Endodermal cell (in vitro differentiated cells): ENCODE measurements at regions not wholly inside any gene's neighbourhood (a gene's known extent, or its start where the extent isn't known, plus 50 kb on each side); places are given as distances from the start of the nearest gene placed in this dataset.

Experiments used
- DNase-seq: peaks from one replicate; pipeline ENCODE4 v3.0.0-alpha.2; 2017
- H3K27ac ChIP-seq: 2 replicates; pipeline ENCODE4 v1.5.1; 2013; ENCODE audit warnings: mild to moderate bottlenecking, low read depth, low read length, moderate library complexity
- H3K27me3 ChIP-seq: 2 replicates; pipeline ENCODE4 v1.6.1; 2013; ENCODE audit warnings: mild to moderate bottlenecking, low read length, moderate library complexity; ENCODE audit not compliant: insufficient read depth, control insufficient read depth, poor library complexity, severe bottlenecking
- H3K36me3 ChIP-seq: 2 replicates; pipeline ENCODE4 v1.7.0; 2013; ENCODE audit warnings: mild to moderate bottlenecking, low read length, moderate library complexity; ENCODE audit not compliant: control insufficient read depth, insufficient read depth
- H3K4me1 ChIP-seq: one replicate; pipeline ENCODE4 v1.7.0; 2013; ENCODE audit warnings: low read length; ENCODE audit not compliant: control insufficient read depth, insufficient read depth
- H3K4me3 ChIP-seq: 2 replicates; pipeline ENCODE4 v1.5.1; 2013; ENCODE audit warnings: mild to moderate bottlenecking, low read length, moderate library complexity
- H3K9ac ChIP-seq: 2 replicates; pipeline ENCODE4 v1.6.1; 2013; ENCODE audit warnings: mild to moderate bottlenecking, low read length, moderate library complexity; ENCODE audit not compliant: poor library complexity, severe bottlenecking; ENCODE audit errors: extremely low read depth
- H3K9me3 ChIP-seq: 2 replicates; pipeline ENCODE4 v1.6.1; 2013; ENCODE audit warnings: mild to moderate bottlenecking, low read length, moderate library complexity; ENCODE audit not compliant: control insufficient read depth
- H3K27ac Mint-ChIP-seq: 2 replicates; pipeline ENCODE4 v1.8.0; 2020; ENCODE audit warnings: mixed read lengths
- H3K27me3 Mint-ChIP-seq: 2 replicates; pipeline ENCODE4 v1.8.0; 2021; ENCODE audit warnings: mild to moderate bottlenecking, mixed read lengths; ENCODE audit not compliant: insufficient read depth
- H3K36me3 Mint-ChIP-seq: 2 replicates; pipeline ENCODE4 v1.8.0; 2020; ENCODE audit warnings: low read depth, mixed read lengths
- H3K4me1 Mint-ChIP-seq: 2 replicates; pipeline ENCODE4 v1.8.0; 2020; ENCODE audit warnings: mixed read lengths
- H3K4me3 Mint-ChIP-seq: 2 replicates; pipeline ENCODE4 v1.8.0; 2020; ENCODE audit warnings: mild to moderate bottlenecking, moderate library complexity, mixed read lengths
- H3K9me3 Mint-ChIP-seq: 2 replicates; pipeline ENCODE4 v1.8.0; 2020; ENCODE audit warnings: mild to moderate bottlenecking, mixed read lengths
- CTCF ChIP-seq: fragments of 200-600 bp; sonication (generic); conservative IDR thresholded peaks from 2 replicates; pipeline ENCODE4 v1.5.0; 2021; ENCODE audit warnings: antibody characterized with exemption, mild to moderate bottlenecking
- WGBS, 2 experiments: methylation state at CpG; one replicate each; pipeline versions ENCODE4 v1.1.5 to v1.1.7; 2013; ENCODE audit warnings: missing lambda C conversion rate in 2 of 2, mixed read lengths in 1 of 2; ENCODE audit not compliant: insufficient coverage in 1 of 2, insufficient read length in 1 of 2; 5-methylcytosine and 5-hydroxymethylcytosine counted together

DNA sequence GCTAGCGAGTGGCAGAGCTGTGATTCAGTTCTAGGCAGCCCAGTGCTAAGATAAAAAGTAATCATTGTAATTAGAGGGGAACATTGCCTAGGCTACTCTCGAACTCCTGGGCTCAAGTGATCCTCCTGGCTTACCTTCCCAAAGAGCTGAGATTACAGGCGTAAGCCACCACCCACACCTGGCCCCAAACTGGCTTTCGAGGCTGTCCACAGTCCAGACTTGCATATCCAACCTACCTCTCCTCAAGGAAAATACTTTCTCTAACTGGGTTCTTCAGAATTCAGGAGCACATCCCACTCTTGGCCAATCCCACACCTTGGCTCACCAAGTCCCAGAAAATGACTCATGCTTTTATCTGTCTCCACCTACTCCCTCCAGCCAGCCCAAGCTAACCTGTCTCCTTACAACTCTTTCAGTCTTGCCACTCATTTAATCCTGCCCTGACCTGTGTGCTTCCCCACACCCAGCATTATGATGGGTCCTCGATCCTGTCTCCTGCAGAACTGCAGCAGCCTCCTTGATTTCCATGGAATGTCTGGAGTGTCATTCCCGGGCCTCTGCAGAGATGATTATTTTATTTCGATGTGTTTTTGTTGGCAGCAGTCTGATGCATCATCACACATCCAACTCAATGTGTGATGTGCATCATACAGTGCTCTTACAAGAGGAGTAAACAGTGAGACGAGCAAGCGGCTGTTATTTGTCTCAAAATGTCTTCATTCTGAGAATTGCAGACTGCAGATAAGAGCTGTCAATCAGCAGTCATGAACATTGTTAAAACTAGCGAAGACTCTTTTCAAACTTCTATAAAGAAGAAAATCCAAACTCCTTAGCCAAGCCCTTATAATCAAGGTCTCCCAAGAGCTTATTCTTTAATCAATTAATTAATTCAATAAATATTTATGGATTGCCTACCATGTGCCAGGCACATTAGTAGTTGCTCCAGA, 167.3 kb downstream of the SEC61B start:
- Histone ChIP-seq H3K36me3 (no peaks in the 10 kb centered on the region), H3K9me3 (no peaks in the 10 kb centered on the region), H3K27me3 (no peaks in the 10 kb centered on the region), H3K9ac (no peak overlapping the region), H3K27ac (no peak overlapping the region), H3K4me1 (peaks cover 8% of the 10 kb centered on the region), H3K4me3 (no peak overlapping the region)
- H3K36me3 Mint-ChIP-seq: no peaks in the 10 kb centered on the region
- TF ChIP-seq CTCF: no peak
- H3K4me1 Mint-ChIP-seq: peaks cover 10% of the 10 kb centered on the region
- DNase-seq: no peak
- no peak overlapping the region for H3K27ac Mint-ChIP-seq
- H3K4me3 Mint-ChIP-seq: no peak overlapping the region
- H3K9me3 Mint-ChIP-seq: no peaks in the 10 kb centered on the region
- WGBS, 2 experiments: 91 to 97% methylated on average over 9 to 10 of the region's 10 CpGs
- no peaks in the 10 kb centered on the region for H3K27me3 Mint-ChIP-seq

- H3K4me3 ChIP-seq: no peak overlapping the region
- peaks cover 6% of the 10 kb centered on the region for H3K9me3 ChIP-seq
- peaks cover 3% of the 10 kb centered on the region for H3K9me3 Mint-ChIP-seq
- no peak for TF ChIP-seq CTCF
- no peaks in the 10 kb centered on the region for H3K27me3 ChIP-seq
- no peak for DNase-seq
- peak overlapping the region; percentile 36 for H3K27ac ChIP-seq
- H3K9ac ChIP-seq: no peak overlapping the region
- H3K27ac Mint-ChIP-seq: no peak overlapping the region
- H3K27me3 Mint-ChIP-seq: no peaks in the 10 kb centered on the region
- H3K36me3 Mint-ChIP-seq: no peaks in the 10 kb centered on the region
- H3K4me1 ChIP-seq: peaks cover 5% of the 10 kb centered on the region
- no peak overlapping the region for H3K4me3 Mint-ChIP-seq
- no peaks in the 10 kb centered on the region for H3K36me3 ChIP-seq
- 92 to 95% methylated on average over 4 to 6 of the region's 6 CpGs for WGBS, 2 experiments
- peaks cover 11% of the 10 kb centered on the region for H3K4me1 Mint-ChIP-seq
These were observed 170.0 kb downstream of the SEC61B start for GRCh38 chr9:99391937-99392594.

- Histone ChIP-seq H3K4me1 (peaks cover 5% of the 10 kb centered on the region), H3K36me3 (no peaks in the 10 kb centered on the region), H3K27me3 (no peaks in the 10 kb centered on the region), H3K27ac (no peak overlapping the region), H3K4me3 (no peak overlapping the region), H3K9me3 (peaks cover 6% of the 10 kb centered on the region), H3K9ac (no peak overlapping the region)
- H3K27ac Mint-ChIP-seq: no peak overlapping the region
- 94 to 95% methylated on average over 9 of the region's 9 CpGs for WGBS, 2 experiments
- no peak overlapping the region for H3K4me3 Mint-ChIP-seq
- TF ChIP-seq CTCF: no peak
- DNase-seq: no peak
- peaks cover 2% of the 10 kb centered on the region for H3K27me3 Mint-ChIP-seq
- no peaks in the 10 kb centered on the region for H3K36me3 Mint-ChIP-seq
- peaks cover 12% of the 10 kb centered on the region for H3K4me1 Mint-ChIP-seq
- H3K9me3 Mint-ChIP-seq: peaks cover 3% of the 10 kb centered on the region
These were observed 170.9 kb downstream of the SEC61B start for GRCh38 chr9:99392986-99393385.
